Adrenal gland (tissue), 9 donors: ENCODE measurements at regions not wholly inside any gene's neighbourhood (a gene's known extent, or its start where the extent isn't known, plus 50 kb on each side); places are given as distances from the start of the nearest gene placed in this dataset.

Experiments used
- DNase-seq, 7 donors: peaks; one replicate each; pipeline ENCODE4 v3.0.0-alpha.2; 2019 to 2020
- H3K27ac ChIP-seq, 5 donors: fragments of 200-600 bp; sonication (generic) in 4 of 5; 1 replicate in 3 of 5; 2 replicates in 2 of 5; pipeline versions ENCODE4 v1.5.1 to v1.8.0; 2016 to 2020; ENCODE audit warnings: mild to moderate bottlenecking in 1 of 5
- H3K27me3 ChIP-seq: fragments of 200-600 bp; 2 replicates; pipeline ENCODE4 v1.8.0; 2021
- H3K36me3 ChIP-seq, 2 donors: fragments of 200-600 bp; replicated peaks in 1 of 2; 1 replicate in 1 of 2; 2 replicates in 1 of 2; pipeline versions ENCODE4 v1.5.1 to v1.8.0; 2018 to 2022
- H3K4me1 ChIP-seq, 2 donors: fragments of 200-600 bp; replicated peaks in 1 of 2; 1 replicate in 1 of 2; 2 replicates in 1 of 2; pipeline versions ENCODE4 v1.5.1 to v1.8.0; 2018 to 2021
- H3K4me3 ChIP-seq, 4 donors: fragments of 200-600 bp; sonication (generic) in 3 of 4; one replicate each; pipeline ENCODE4 v1.5.1; 2016 to 2018
- H3K9me3 ChIP-seq, 3 donors: fragments of 200-600 bp; sonication (generic) in 1 of 3; replicated peaks in 1 of 3; 1 replicate in 2 of 3; 2 replicates in 1 of 3; pipeline versions ENCODE4 v1.5.1 to v1.8.0; 2016 to 2021
- CTCF ChIP-seq, 6 experiments: fragments of 450-650 bp in 4 of 6; fragments of 200-600 bp in 2 of 6; sonication (generic) in 1 of 6; IDR thresholded peaks; 1 replicate in 5 of 6; 2 replicates in 1 of 6; pipeline versions ENCODE4 v1.5.1 to v1.8.0; 2016 to 2021; ENCODE audit warnings: antibody characterized with exemption in 6 of 6, mild to moderate bottlenecking in 2 of 6, moderate library complexity in 1 of 6
- POLR2A ChIP-seq, 2 donors: fragments of 450-650 bp; IDR thresholded peaks; one replicate each; pipeline ENCODE4 v1.6.1; 2017; ENCODE audit warnings: antibody characterized with exemption in 2 of 2, mild to moderate bottlenecking in 2 of 2, moderate library complexity in 1 of 2
- WGBS, 4 donors: extraction: QIAGEN DNeasy Blood & Tissue Kit in 2 of 4; methylation state at CpG; one replicate each; pipeline versions ENCODE4 v1.1.5 to v1.1.7; 2013 to 2017; 5-methylcytosine and 5-hydroxymethylcytosine counted together
- intact Hi-C, 2 donors: fragments of 100-400 bp; cut with DNase I; formaldehyde crosslinking; loops; one replicate each; pipeline versions ENCODE4 v1.14.1 to v1.15.0; 2022 to 2023
- donor health status: healthy with polysubstance abuse.
- donor health status: Bipolar disorder and iron deficiency.
- donor health status: DM: yes; HTN: yes; CAD: no.
- donor health status: DM: no; HTN: no; CAD: no.
- donor health status: DM: no; HTN: no; CAD: no.

DNA sequence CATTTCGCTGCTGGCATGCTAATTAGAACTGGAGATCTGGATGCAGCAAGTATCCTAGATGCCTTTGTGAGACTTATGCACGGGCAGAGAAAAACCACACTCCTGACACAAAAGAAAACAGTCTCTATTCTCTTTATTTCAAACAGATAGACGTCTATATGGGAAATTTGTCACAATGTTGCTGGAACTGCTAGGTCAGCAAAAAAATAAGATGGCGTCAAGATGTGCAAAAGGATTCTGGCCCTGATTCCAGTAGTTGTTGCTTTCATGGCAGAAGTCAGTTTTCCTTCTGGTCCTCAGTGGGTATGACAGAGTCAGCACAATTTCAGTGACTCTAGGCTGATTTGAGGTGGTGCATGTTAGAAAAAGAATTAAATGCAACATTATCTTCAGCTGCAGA, 1068.0 kb downstream of the SLITRK5 start:
- no peaks in the 10 kb centered on the region for H3K4me1 ChIP-seq
- intact Hi-C loops: no loop called here
- no peak overlapping the region for H3K4me3 ChIP-seq
- no peak for DNase-seq
- H3K27me3 ChIP-seq: no peaks in the 10 kb centered on the region
- H3K9me3 ChIP-seq: no peaks in the 10 kb centered on the region
- TF ChIP-seq POLR2A (IDR thresholded peaks at IDR 0.05) (no peak), CTCF (IDR thresholded peaks at IDR 0.05) (no peak)
- H3K36me3 ChIP-seq: no peaks in the 10 kb centered on the region
- H3K27ac ChIP-seq: no peak overlapping the region
- WGBS, 4 donors: 69 to 77% (median 71%) methylated on average over 4 of the region's 4 CpGs

GRCh38 chr13:88744289-88744688, 1073.1 kb downstream of the SLITRK5 start:
- no peak overlapping the region for H3K27ac ChIP-seq
- H3K27me3 ChIP-seq: no peaks in the 10 kb centered on the region
- no peaks in the 10 kb centered on the region for H3K36me3 ChIP-seq
- no peaks in the 10 kb centered on the region for H3K4me1 ChIP-seq
- DNase-seq: no peak
- TF ChIP-seq CTCF (IDR thresholded peaks at IDR 0.05) (no peak), POLR2A (IDR thresholded peaks at IDR 0.05) (no peak)
- no peaks in the 10 kb centered on the region for H3K9me3 ChIP-seq
- intact Hi-C loops: no loop called here
- H3K4me3 ChIP-seq: no peak overlapping the region

- intact Hi-C loops: no loop called here
- TF ChIP-seq POLR2A (IDR thresholded peaks at IDR 0.05) (no peak), CTCF (IDR thresholded peaks at IDR 0.05) (no peak)
- Histone ChIP-seq H3K4me3 (no peak overlapping the region), H3K36me3 (no peaks in the 10 kb centered on the region), H3K9me3 (no peaks in the 10 kb centered on the region), H3K27me3 (no peaks in the 10 kb centered on the region), H3K27ac (no peak overlapping the region), H3K4me1 (no peaks in the 10 kb centered on the region)
- no peak for DNase-seq
These were observed 1073.8 kb downstream of the SLITRK5 start for GRCh38 chr13:88745011-88745410.

- H3K27me3 ChIP-seq: no peaks in the 10 kb centered on the region
- no peak for DNase-seq
- TF ChIP-seq POLR2A (IDR thresholded peaks at IDR 0.05) (no peak), CTCF (IDR thresholded peaks at IDR 0.05) (no peak)
- no peak overlapping the region for H3K4me3 ChIP-seq
- intact Hi-C loops: no loop called here
- WGBS, 4 donors: 22 to 33% (median 24%) methylated on average over 1 of the region's 1 CpG
- no peaks in the 10 kb centered on the region for H3K9me3 ChIP-seq
- H3K27ac ChIP-seq: no peak overlapping the region
- no peaks in the 10 kb centered on the region for H3K4me1 ChIP-seq
- H3K36me3 ChIP-seq: no peaks in the 10 kb centered on the region
These were observed 1080.9 kb downstream of the SLITRK5 start for GRCh38 chr13:88752041-88752440.
